ENCODE measurements at regions not wholly inside any gene's neighbourhood (a gene's known extent, or its start where the extent isn't known, plus 50 kb on each side); places are given as distances from the start of the nearest gene placed in this dataset.

- DNase-seq: no peak
These were observed 159.1 kb upstream of the CSF3R start for GRCh38 chr1:36641776-36642175.

- no peak for DNase-seq
These were observed 156.7 kb upstream of the CSF3R start for GRCh38 chr1:36639461-36639860.

GRCh38 chr1:36638268-36638667 lies 155.6 kb upstream of the CSF3R start:
- no peak for DNase-seq

- no peak for DNase-seq
These were observed 153.5 kb upstream of the CSF3R start for GRCh38 chr1:36636206-36636605.

- no peak for DNase-seq
These were observed 152.6 kb upstream of the CSF3R start for GRCh38 chr1:36635284-36635683.

GRCh38 chr1:36628804-36629203 lies 146.1 kb upstream of the CSF3R start:
- DNase-seq: no peak

- DNase-seq: no peak
These were observed 143.7 kb upstream of the CSF3R start for GRCh38 chr1:36626435-36626834.

GRCh38 chr1:36625935-36626310 lies 143.2 kb upstream of the CSF3R start:
- DNase-seq: no peak

- no peak for DNase-seq
These were observed 142.7 kb upstream of the CSF3R start for GRCh38 chr1:36625253-36625934.

GRCh38 chr1:36624466-36624865 lies 141.8 kb upstream of the CSF3R start:
- DNase-seq: no peak

- DNase-seq: no peak
These were observed 140.3 kb upstream of the CSF3R start for GRCh38 chr1:36622741-36623648.

- no peak for DNase-seq
These were observed 138.8 kb upstream of the CSF3R start for GRCh38 chr1:36621531-36621930.

GRCh38 chr1:36620142-36620541 lies 137.4 kb upstream of the CSF3R start:
- DNase-seq: no peak

- no peak for DNase-seq
These were observed 132.3 kb upstream of the CSF3R start for GRCh38 chr1:36614991-36615390.

GRCh38 chr1:36614571-36614970 lies 131.9 kb upstream of the CSF3R start:
- no peak for DNase-seq

- no peak for DNase-seq
These were observed 131.0 kb upstream of the CSF3R start for GRCh38 chr1:36613721-36614120.

GRCh38 chr1:36612881-36613280 lies 130.2 kb upstream of the CSF3R start:
- DNase-seq: no peak

GRCh38 chr1:36612121-36612520 lies 129.4 kb upstream of the CSF3R start:
- DNase-seq: no peak

- DNase-seq: no peak
These were observed 126.7 kb upstream of the CSF3R start for GRCh38 chr1:36609241-36610027.

- DNase-seq: no peak
These were observed 125.6 kb upstream of the CSF3R start for GRCh38 chr1:36608272-36608671.

GRCh38 chr1:36607263-36607651 lies 124.5 kb upstream of the CSF3R start:
- no peak for DNase-seq

- DNase-seq: no peak
These were observed 124.0 kb upstream of the CSF3R start for GRCh38 chr1:36606641-36607262.
